CD4-positive, alpha-beta T cell (primary cell): ENCODE measurements at regions not wholly inside any gene's neighbourhood (a gene's known extent, or its start where the extent isn't known, plus 50 kb on each side); places are given as distances from the start of the nearest gene placed in this dataset.

Source experiments
- ATAC-seq: fragments of 200-7000 bp; cut with Tn5 transposase; one replicate; pipeline ENCODE4 v1.10.0; 2022; ENCODE audit warnings: mild to moderate bottlenecking; ENCODE audit not compliant: poor library complexity
- CTCF ChIA-PET: fragments of 350-600 bp; sonication (Branson Sonifier 250); formaldehyde crosslinking; loops from one replicate; lab custom pipeline; 2021; ENCODE audit warnings: antibody characterized with exemption, inconsistent platforms; lab: Charles Lee
- POLR2A ChIA-PET: fragments of 350-600 bp; sonication (Branson Sonifier 250); formaldehyde crosslinking; loops from one replicate; lab custom pipeline; 2021; ENCODE audit warnings: antibody characterized with exemption, inconsistent platforms; lab: Charles Lee
- DNase-seq, 14 experiments: peaks; one replicate each; pipeline ENCODE4 v3.0.0-alpha.2; 2013 to 2020; ENCODE audit warnings: mixed read lengths in 2 of 14
- H3K27ac ChIP-seq, 2 donors: one replicate each; pipeline versions ENCODE4 v1.5.1 to v1.7.0; 2013; ENCODE audit warnings: low read length in 2 of 2, low read depth in 1 of 2, mild to moderate bottlenecking in 1 of 2
- H3K27me3 ChIP-seq, 2 experiments: 1 replicate in 1 of 2; 2 replicates in 1 of 2; pipeline versions ENCODE4 v1.6.1 to v1.7.0; 2013; ENCODE audit warnings: low read length in 2 of 2, control low read depth in 1 of 2, mild to moderate bottlenecking in 1 of 2, moderate library complexity in 1 of 2; ENCODE audit not compliant: insufficient read depth in 2 of 2, control insufficient read depth in 1 of 2
- H3K36me3 ChIP-seq: one replicate; pipeline ENCODE4 v1.6.1; 2013; ENCODE audit warnings: low read length, control low read depth; ENCODE audit not compliant: insufficient read depth
- H3K4me1 ChIP-seq: one replicate; pipeline ENCODE4 v1.6.1; 2013; ENCODE audit warnings: low read length, control low read depth; ENCODE audit not compliant: insufficient read depth
- H3K4me3 ChIP-seq: one replicate; pipeline ENCODE4 v1.5.1; 2013; ENCODE audit warnings: mild to moderate bottlenecking, low read length, moderate library complexity
- H3K9me3 ChIP-seq, 2 experiments: 1 replicate in 1 of 2; 2 replicates in 1 of 2; pipeline versions ENCODE4 v1.6.1 to v1.7.0; 2013; ENCODE audit warnings: low read length in 2 of 2, mild to moderate bottlenecking in 2 of 2, control low read depth in 1 of 2, moderate library complexity in 1 of 2; ENCODE audit not compliant: control insufficient read depth in 1 of 2, insufficient read depth in 1 of 2
- H3K27ac Mint-ChIP-seq: one replicate; pipeline ENCODE4 v1.8.0; 2020; ENCODE audit warnings: mixed read lengths
- H3K27me3 Mint-ChIP-seq: one replicate; pipeline ENCODE4 v1.8.0; 2021; ENCODE audit warnings: mixed read lengths
- H3K36me3 Mint-ChIP-seq: one replicate; pipeline ENCODE4 v1.8.0; 2021; ENCODE audit warnings: low read depth, mixed read lengths
- H3K4me1 Mint-ChIP-seq: one replicate; pipeline ENCODE4 v1.8.0; 2021; ENCODE audit warnings: low read depth, mixed read lengths
- H3K4me3 Mint-ChIP-seq: one replicate; pipeline ENCODE4 v1.8.0; 2020; ENCODE audit warnings: mild to moderate bottlenecking, mixed read lengths
- H3K9me3 Mint-ChIP-seq: one replicate; pipeline ENCODE4 v1.8.0; 2020; ENCODE audit warnings: mixed read lengths
- CTCF ChIP-seq: fragments of 200-600 bp; IDR thresholded peaks from one replicate; pipeline ENCODE4 v1.8.0; 2022; ENCODE audit warnings: antibody characterized with exemption, mild to moderate bottlenecking
- intact Hi-C, 2 experiments: fragments of 100-400 bp; cut with DNase I in 1 of 2; cut with micrococcal nuclease in 1 of 2; formaldehyde crosslinking; loops; one replicate each; pipeline versions ENCODE4 v1.15.1 to v1.9.0; 2023 to 2025; cut with DNase I, micrococcal nuclease

- DNase-seq (no peak), ATAC-seq (no peak)
- intact Hi-C loops, result no loop called here
- no peaks in the 10 kb centered on the region for H3K27me3 ChIP-seq
- ChIA-PET POLR2A (no interaction called here), CTCF (no interaction called here)
- Mint-ChIP-seq H3K4me3 (no peak overlapping the region), H3K27me3 (no peaks in the 10 kb centered on the region), H3K4me1 (no peaks in the 10 kb centered on the region), H3K9me3 (peaks cover 7% of the 10 kb centered on the region), H3K36me3 (no peaks in the 10 kb centered on the region), H3K27ac (no peak overlapping the region)
- no peak overlapping the region for H3K27ac ChIP-seq
- no peaks in the 10 kb centered on the region for H3K4me1 ChIP-seq
- H3K9me3 ChIP-seq, result peaks cover 0 to 10% of the 10 kb centered on the region in 2 experiments
- no peak overlapping the region for H3K4me3 ChIP-seq
- TF ChIP-seq CTCF, result no peak
- H3K36me3 ChIP-seq, result no peaks in the 10 kb centered on the region
Observed at GRCh38 chr11:41848349-41848748, 388.9 kb upstream of the LRRC4C start.

GRCh38 chr11:41849250-41849649 lies 389.8 kb upstream of the LRRC4C start:
- no peak overlapping the region for H3K4me3 ChIP-seq
- no peak for ATAC-seq
- H3K27me3 ChIP-seq, result no peaks in the 10 kb centered on the region
- H3K4me1 ChIP-seq, result no peaks in the 10 kb centered on the region
- peaks cover 0 to 5% of the 10 kb centered on the region in 2 experiments for H3K9me3 ChIP-seq
- ChIA-PET CTCF (no interaction called here), POLR2A (no interaction called here)
- H3K27ac ChIP-seq, result no peak overlapping the region
- TF ChIP-seq CTCF, result no peak
- peaks cover 10% of the 10 kb centered on the region for H3K9me3 Mint-ChIP-seq
- no peaks in the 10 kb centered on the region for H3K4me1 Mint-ChIP-seq
- intact Hi-C loops, result no loop called here
- H3K27me3 Mint-ChIP-seq, result no peaks in the 10 kb centered on the region
- DNase-seq, result no peak
- no peaks in the 10 kb centered on the region for H3K36me3 ChIP-seq
- no peak overlapping the region for H3K27ac Mint-ChIP-seq
- H3K36me3 Mint-ChIP-seq, result no peaks in the 10 kb centered on the region
- H3K4me3 Mint-ChIP-seq, result no peak overlapping the region

- Mint-ChIP-seq H3K27me3 (no peaks in the 10 kb centered on the region), H3K9me3 (peaks cover 7% of the 10 kb centered on the region), H3K27ac (no peak overlapping the region), H3K36me3 (no peaks in the 10 kb centered on the region), H3K4me3 (no peak overlapping the region), H3K4me1 (no peaks in the 10 kb centered on the region)
- Histone ChIP-seq H3K27ac (no peak overlapping the region), H3K27me3 (no peaks in the 10 kb centered on the region), H3K4me3 (no peak overlapping the region), H3K36me3 (no peaks in the 10 kb centered on the region), H3K9me3 (peaks cover under 1 to 6% of the 10 kb centered on the region in 2 experiments), H3K4me1 (no peaks in the 10 kb centered on the region)
- ChIA-PET CTCF (no interaction called here), POLR2A (no interaction called here)
- no peak for DNase-seq
- intact Hi-C loops, result no loop called here
- ATAC-seq, result no peak
- TF ChIP-seq CTCF, result no peak
Observed at GRCh38 chr11:41851743-41852142, 392.3 kb upstream of the LRRC4C start.
